Gastroesophageal sphincter (tissue), 3 donors: ENCODE measurements at regions not wholly inside any gene's neighbourhood (a gene's known extent, or its start where the extent isn't known, plus 50 kb on each side); places are given as distances from the start of the nearest gene placed in this dataset.

Experiments
- CTCF ChIP-seq, 4 experiments: fragments of 200-600 bp in 2 of 4; fragments of 450-650 bp in 2 of 4; sonication (generic) in 1 of 4; IDR thresholded peaks; one replicate each; pipeline ENCODE4 v1.5.1; 2017 to 2019; ENCODE audit warnings: antibody characterized with exemption in 4 of 4, mild to moderate bottlenecking in 2 of 4, moderate library complexity in 2 of 4
- EP300 ChIP-seq: sonication (generic); formaldehyde crosslinking; IDR thresholded peaks from one replicate; pipeline ENCODE4 v1.6.1; 2017; ENCODE audit warnings: antibody characterized with exemption, mild to moderate bottlenecking
- POLR2A ChIP-seq, 2 donors: fragments of 450-650 bp; IDR thresholded peaks; one replicate each; pipeline ENCODE4 v1.6.1; 2017; ENCODE audit warnings: antibody characterized with exemption in 2 of 2, mild to moderate bottlenecking in 2 of 2, moderate library complexity in 1 of 2
- POLR2AphosphoS5 ChIP-seq: sonication (generic); formaldehyde crosslinking; IDR thresholded peaks from one replicate; pipeline ENCODE4 v1.6.1; 2017; ENCODE audit warnings: antibody characterized with exemption

- no peak for TF ChIP-seq CTCF (IDR thresholded peaks at IDR 0.05)
- no peak for TF ChIP-seq POLR2AphosphoS5
- TF ChIP-seq POLR2A (IDR thresholded peaks at IDR 0.05) = no peak
- TF ChIP-seq EP300 = no peak
Observed at GRCh38 chr2:195320413-195320973, 336.5 kb upstream of the SLC39A10 start.
